ENCODE measurements at regions not wholly inside any gene's neighbourhood (a gene's known extent, or its start where the extent isn't known, plus 50 kb on each side); places are given as distances from the start of the nearest gene placed in this dataset.

DNA sequence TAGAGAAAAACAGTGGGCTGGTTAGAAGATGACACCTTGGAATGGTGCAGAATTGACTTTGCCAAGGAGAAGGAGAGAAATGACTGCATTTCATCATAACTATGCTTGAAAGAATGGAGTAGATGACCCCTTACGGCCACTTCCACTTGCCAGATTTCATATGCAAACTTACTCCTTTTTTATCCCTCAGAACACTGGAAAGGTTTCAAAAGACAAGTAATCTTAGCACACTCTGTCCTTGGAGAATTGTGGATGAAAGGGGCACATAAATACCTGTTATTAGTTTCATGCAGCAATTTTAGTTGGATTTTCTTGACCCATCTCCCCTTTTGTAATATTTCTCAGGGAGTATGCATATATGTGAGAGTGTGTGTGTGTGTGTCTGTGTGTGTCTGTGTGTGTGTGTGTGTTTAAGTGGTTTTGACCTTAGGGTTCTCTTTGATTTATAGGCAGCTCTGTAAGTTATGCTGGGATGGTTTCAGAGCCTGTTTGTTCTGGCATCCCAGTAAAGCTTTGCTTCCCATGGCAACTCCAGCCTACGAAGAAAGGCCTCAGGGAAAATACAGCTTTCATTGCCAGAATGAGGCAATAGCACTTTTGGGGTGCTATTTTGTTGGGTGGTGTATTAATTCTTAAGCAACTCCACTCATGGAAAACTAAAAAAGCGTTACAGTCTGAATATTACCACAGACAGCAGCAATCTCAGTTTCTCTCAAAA is 122.2 kb upstream of the TP63 start (continued):
- TF ChIP-seq, protein P1, sequence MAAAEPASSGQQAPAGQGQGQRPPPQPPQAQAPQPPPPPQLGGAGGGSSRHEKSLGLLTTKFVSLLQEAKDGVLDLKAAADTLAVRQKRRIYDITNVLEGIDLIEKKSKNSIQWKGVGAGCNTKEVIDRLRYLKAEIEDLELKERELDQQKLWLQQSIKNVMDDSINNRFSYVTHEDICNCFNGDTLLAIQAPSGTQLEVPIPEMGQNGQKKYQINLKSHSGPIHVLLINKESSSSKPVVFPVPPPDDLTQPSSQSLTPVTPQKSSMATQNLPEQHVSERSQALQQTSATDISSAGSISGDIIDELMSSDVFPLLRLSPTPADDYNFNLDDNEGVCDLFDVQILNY (CRISPR knock-in tag; IDR thresholded peaks at IDR 0.05) = no peak
- TF ChIP-seq E2F4 (CRISPR knock-in tag; IDR thresholded peaks at IDR 0.05; ENCODE audit: borderline replicate concordance, low read depth) = no peak
- no peak for TF ChIP-seq JUN (CRISPR knock-in tag; IDR thresholded peaks at IDR 0.05)
- TF ChIP-seq FOXP4 (CRISPR knock-in tag; IDR thresholded peaks at IDR 0.05) = no peak
- TF ChIP-seq NR1H2 (CRISPR knock-in tag; IDR thresholded peaks at IDR 0.05) = no peak
- TF ChIP-seq SOX15 (CRISPR knock-in tag; IDR thresholded peaks at IDR 0.05) = no peak

DNA sequence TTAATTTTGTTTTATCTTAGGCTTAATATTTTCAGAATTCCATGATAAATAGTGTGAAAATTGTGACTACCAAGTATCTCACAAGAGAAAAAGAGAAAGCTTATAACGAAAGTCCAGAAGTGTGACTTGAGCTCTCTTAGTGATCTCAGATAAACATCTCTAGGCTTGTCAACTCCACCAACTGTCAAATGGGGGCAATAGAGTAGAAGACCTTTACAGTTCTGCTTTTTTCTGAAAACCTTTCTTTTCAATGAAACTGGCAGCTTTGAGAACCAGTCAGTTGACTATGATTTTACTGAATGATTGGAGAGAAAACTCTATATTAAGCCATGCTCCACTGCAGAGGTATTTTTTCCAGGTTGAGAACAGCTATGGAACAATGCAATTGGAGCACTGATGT is 119.2 kb upstream of the TP63 start:
- ATAC-seq (no peak), DNase-seq (ENCODE audit: low spot score) (no peak)
- CTCF ChIA-PET = no interaction called here
- POLR2A ChIA-PET = interaction anchor here (0.6 kb wide), 1 partner anchor 308 kb away, joined by 4 read pairs; no protein-coding TSS in a partner anchor
- Mint-ChIP-seq H3K27ac (no peak overlapping the region), H3K27me3 (ENCODE audit: low read depth) (no peaks in the 10 kb centered on the region), H3K4me1 (peaks cover 17% of the 10 kb centered on the region), H3K9me3 (no peaks in the 10 kb centered on the region), H3K36me3 (no peaks in the 10 kb centered on the region), H3K4me3 (no peak overlapping the region)
- no peak for TF ChIP-seq SP1 (CRISPR knock-in tag; conservative IDR thresholded peaks at IDR 0.05)
- TF ChIP-seq, protein P2, sequence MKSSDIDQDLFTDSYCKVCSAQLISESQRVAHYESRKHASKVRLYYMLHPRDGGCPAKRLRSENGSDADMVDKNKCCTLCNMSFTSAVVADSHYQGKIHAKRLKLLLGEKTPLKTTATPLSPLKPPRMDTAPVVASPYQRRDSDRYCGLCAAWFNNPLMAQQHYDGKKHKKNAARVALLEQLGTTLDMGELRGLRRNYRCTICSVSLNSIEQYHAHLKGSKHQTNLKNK (CRISPR knock-in tag; IDR thresholded peaks at IDR 0.05) = no peak
- no peak for TF ChIP-seq TEAD1 (CRISPR knock-in tag; IDR thresholded peaks at IDR 0.05)
- no peak for TF ChIP-seq CREM (CRISPR knock-in tag; IDR thresholded peaks at IDR 0.05)
- TF ChIP-seq PRRX2 (CRISPR knock-in tag; IDR thresholded peaks at IDR 0.05) = no peak
- TF ChIP-seq EMX1 (CRISPR knock-in tag; IDR thresholded peaks at IDR 0.05) = no peak
- TF ChIP-seq, protein P3, sequence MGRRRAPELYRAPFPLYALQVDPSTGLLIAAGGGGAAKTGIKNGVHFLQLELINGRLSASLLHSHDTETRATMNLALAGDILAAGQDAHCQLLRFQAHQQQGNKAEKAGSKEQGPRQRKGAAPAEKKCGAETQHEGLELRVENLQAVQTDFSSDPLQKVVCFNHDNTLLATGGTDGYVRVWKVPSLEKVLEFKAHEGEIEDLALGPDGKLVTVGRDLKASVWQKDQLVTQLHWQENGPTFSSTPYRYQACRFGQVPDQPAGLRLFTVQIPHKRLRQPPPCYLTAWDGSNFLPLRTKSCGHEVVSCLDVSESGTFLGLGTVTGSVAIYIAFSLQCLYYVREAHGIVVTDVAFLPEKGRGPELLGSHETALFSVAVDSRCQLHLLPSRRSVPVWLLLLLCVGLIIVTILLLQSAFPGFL (CRISPR knock-in tag; IDR thresholded peaks at IDR 0.05; ENCODE audit: borderline replicate concordance) = no peak
- TF ChIP-seq AFF4 (CRISPR knock-in tag; IDR thresholded peaks at IDR 0.05; ENCODE audit: borderline replicate concordance) = no peak
- no peak for TF ChIP-seq NFATC4 (CRISPR knock-in tag; IDR thresholded peaks at IDR 0.05)
- no peak for TF ChIP-seq TP53 (CRISPR knock-in tag; IDR thresholded peaks at IDR 0.05)
- TF ChIP-seq, protein P4, sequence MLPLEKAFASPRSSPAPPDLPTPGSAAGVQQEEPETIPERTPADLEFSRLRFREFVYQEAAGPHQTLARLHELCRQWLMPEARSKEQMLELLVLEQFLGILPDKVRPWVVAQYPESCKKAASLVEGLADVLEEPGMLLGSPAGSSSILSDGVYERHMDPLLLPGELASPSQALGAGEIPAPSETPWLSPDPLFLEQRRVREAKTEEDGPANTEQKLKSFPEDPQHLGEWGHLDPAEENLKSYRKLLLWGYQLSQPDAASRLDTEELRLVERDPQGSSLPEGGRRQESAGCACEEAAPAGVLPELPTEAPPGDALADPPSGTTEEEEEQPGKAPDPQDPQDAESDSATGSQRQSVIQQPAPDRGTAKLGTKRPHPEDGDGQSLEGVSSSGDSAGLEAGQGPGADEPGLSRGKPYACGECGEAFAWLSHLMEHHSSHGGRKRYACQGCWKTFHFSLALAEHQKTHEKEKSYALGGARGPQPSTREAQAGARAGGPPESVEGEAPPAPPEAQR (CRISPR knock-in tag; IDR thresholded peaks at IDR 0.05) = no peak
- TF ChIP-seq IRF2 (CRISPR knock-in tag; IDR thresholded peaks at IDR 0.05; ENCODE audit: borderline replicate concordance, low read depth) = no peak
- no peak for TF ChIP-seq CBFB (CRISPR knock-in tag; IDR thresholded peaks at IDR 0.05; ENCODE audit: low read depth)
- TF ChIP-seq, protein P5, sequence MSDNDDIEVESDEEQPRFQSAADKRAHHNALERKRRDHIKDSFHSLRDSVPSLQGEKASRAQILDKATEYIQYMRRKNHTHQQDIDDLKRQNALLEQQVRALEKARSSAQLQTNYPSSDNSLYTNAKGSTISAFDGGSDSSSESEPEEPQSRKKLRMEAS (CRISPR knock-in tag; IDR thresholded peaks at IDR 0.05) = no peak
- TF ChIP-seq, protein P6, sequence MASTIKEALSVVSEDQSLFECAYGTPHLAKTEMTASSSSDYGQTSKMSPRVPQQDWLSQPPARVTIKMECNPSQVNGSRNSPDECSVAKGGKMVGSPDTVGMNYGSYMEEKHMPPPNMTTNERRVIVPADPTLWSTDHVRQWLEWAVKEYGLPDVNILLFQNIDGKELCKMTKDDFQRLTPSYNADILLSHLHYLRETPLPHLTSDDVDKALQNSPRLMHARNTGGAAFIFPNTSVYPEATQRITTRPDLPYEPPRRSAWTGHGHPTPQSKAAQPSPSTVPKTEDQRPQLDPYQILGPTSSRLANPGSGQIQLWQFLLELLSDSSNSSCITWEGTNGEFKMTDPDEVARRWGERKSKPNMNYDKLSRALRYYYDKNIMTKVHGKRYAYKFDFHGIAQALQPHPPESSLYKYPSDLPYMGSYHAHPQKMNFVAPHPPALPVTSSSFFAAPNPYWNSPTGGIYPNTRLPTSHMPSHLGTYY (CRISPR knock-in tag; IDR thresholded peaks at IDR 0.05) = no peak
- TF ChIP-seq KAT7 (CRISPR knock-in tag; IDR thresholded peaks at IDR 0.05; ENCODE audit: borderline replicate concordance) = no peak
- no peak for TF ChIP-seq FOXJ3 (CRISPR knock-in tag; IDR thresholded peaks at IDR 0.05; ENCODE audit: borderline replicate concordance)

All from WTC11 (cell line).